C1 segment of cervical spinal cord (tissue), 14 donors: ENCODE measurements at regions not wholly inside any gene's neighbourhood (a gene's known extent, or its start where the extent isn't known, plus 50 kb on each side); places are given as distances from the start of the nearest gene placed in this dataset.
"Not testable (repeated sequence)": the region's sequence is repeated elsewhere in the genome, so short reads cannot be mapped to it uniquely, and the experiment has no call there.

Source experiments
- DNase-seq, 14 donors: peaks; one replicate each; lab custom pipeline; 2025; lab: John Stamatoyannopoulos, UW

DNA sequence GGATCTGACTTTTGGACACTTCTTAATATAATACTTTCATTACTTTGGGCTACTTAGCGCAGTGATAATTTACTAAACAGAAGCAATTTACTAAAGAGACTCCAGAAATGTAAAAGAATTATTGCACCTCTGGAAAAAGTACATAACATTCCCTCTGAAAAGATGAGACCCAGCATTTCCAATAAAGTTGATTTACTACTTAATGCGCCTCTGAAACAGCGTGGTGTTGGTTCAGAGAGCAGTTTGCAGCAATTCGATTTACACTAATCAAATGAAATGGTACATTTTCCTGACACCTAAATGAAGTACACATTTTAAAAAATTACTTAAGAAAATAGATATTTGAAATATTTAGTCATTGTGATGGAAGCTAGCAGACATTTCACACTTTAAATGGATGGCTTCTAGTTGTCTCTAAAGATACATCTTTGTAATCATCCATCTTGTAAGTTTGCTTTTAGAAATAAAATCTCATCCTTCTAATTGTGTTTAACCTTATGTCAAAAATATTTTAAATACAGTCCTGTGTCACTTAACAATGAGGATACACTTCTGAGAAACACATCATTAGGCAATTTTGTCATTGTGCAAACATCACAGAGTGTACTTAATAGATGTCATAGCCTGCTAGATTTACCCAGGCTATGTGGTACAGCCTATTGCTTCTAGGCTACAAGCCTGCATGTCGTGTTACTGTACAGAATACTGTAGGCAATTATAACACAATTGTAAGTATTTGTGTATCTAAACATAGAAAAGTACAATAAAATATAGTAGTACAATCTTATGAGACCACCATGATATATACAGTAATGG is 284.6 kb upstream of the UBE2E3 start:
- no peak for DNase-seq

DNA sequence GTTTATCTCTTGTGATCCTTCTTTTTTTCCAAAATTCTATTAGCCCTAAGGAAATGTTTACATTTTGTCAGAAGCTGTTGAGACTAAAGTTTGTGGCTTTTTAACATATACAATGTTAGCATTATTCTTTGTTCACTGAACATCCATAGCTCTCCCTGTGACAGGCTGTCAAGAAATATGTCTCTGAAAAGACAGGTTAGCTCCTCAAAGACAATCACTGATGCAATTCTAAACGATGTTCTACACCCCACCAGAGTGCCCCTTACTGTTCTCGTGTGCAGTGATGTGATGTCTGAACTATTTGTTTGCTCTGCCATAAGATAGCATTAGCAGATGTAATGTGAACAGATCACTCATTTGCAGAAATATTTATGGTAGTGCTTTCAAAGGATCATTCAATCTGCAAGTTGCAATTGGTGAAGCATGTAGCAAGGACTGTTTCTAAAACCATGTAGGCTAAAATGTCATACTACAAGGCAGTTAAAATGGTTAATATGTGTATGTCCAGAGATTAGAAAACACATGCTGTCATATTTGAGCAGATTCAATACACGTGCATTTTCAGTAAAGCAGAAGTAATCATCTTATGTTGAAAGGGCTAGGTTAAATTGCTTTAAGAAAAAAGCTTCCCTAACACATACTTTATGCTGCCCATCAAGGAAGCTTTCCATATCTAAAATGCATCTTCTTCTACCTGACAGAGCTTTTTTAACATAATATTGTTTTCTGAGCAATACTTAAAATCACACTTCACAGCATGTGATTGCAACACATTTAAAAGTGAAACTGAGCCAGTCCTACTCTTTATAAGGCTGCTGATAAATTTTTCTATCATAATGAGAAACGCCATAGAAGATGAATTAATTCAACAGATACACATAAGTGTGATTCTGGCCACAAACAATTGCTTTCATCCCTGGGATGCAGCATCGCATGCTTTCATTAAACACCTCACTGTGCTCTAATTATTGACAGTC is 285.7 kb upstream of the UBE2E3 start:
- DNase-seq: no peak

DNA sequence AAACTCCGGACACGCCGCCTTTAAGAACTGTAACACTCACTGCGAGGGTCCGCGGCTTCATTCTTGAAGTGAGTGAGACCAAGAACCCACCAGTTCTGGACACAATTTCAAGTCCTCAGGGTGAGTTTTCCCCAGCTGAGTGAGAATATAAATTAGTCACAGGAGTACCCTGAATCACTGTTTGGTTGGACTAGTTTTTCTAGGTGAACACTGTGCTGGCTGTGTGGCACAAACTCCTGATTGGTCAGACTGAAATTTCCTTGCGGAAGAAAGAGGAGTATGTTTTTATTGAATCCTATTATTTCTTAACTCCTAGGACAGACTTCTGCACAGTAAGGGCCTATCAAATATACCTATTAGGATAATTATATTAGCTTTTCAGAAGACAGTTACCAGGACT is 288.1 kb upstream of the UBE2E3 start:
- no peak for DNase-seq

DNA sequence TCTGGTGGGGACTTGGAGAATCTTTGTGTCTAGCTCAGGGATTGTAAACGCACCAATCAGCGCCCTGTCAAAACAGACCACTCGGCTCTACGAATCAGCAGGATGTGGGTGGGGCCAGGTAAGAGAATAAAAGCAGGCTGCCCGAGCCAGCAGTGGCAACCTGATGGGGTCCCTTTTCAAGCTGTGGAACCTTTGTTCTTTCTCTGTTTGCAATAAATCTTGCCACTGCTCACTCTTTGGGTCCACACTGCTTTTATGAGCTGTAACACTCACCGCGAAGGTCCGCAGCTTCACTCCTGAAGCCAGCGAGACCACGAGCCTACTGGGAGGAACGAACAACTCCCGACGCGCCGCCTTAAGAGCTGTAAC is 288.6 kb upstream of the UBE2E3 start:
- not testable (repeated sequence) for DNase-seq

DNA sequence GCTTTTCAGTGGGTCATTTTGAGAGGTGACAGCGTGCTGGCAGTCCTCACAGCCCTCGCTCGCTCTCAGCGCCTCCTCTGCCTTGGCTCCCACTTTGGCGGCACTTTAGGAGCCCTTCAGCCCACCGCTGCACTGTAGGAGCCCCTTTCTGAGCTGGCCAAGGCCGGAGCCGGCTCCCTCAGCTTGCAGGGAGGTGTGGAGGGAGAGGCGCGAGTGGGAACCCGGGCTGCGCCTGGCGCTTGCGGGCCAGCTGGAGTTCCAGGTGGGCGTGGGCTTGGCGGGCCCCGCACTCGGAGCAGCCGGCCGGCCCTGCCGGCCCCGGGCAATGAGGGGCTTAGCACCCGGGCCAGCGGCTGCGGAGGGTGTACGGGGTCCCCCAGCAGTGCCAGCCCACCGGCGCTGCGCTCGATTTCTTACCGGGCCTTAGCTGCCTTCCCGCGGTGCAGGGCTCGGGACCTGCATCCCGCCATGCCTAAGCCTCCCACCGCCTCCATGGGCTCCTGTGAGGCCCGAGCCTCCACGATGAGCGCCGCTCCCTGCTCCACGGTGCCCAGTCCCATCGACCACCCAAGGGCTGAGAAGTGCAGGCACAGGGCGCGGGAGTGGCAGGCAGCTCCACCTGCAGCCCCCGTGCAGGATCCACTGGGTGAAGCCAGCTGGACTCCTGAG is 289.1 kb upstream of the UBE2E3 start:
- not testable (repeated sequence) for DNase-seq

DNA sequence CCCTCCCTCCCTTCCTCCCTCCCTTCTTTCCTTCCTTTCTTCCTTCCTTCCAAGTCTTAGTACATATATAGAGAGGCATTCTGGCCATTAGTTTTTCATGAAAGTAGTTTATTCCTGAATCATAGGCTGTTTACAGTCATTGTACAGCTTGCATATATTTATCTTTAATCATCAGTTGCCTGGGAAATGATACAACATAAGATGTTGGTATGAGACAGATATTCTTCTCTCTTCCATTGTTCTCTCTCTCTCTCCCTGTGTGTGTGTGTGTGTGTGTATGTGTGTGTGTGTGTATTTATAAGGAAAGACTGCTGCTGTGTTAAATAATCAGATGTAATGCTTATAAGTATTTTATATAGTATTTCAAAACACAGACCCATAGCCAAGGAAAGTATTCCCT is 289.8 kb upstream of the UBE2E3 start:
- no peak for DNase-seq

DNA sequence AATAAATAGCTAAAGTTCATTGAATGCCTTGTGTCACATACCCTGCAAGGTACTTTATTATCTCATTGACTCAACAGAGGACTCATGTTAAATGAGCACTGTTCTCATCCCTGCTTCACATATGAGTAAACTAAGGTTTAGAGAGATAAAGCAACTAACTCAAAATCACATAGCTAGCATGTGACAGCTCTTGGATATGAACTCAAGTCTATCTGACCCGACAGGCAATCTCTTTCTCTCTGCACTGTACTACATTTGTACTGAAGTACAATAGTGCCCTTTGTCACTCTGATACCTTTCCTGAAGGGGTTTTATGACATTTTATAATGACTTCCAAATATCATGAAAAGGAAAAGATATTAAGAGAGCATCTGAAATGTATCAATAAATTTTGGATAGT is 297.5 kb upstream of the UBE2E3 start:
- DNase-seq: no peak

DNA sequence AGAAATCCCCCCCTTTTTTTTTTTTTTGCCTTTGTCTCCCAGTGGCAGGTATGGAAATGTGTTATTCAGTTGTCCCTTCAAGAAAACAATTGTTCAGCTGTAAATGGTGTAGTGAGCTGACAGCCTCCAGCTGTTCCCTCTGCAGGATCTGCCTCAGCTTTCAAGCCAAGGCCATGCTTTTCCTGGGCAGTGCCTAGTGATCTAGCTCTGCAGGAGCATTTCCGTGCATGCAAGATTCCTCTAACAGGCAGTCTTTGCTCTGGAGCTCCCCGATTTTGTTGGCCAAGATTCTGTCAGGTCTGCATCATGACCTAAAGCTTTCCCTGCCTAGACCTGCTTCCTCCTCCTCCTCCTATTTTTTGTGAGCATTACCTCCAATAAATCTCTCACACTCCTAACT is 300.7 kb upstream of the UBE2E3 start:
- no peak for DNase-seq

DNA sequence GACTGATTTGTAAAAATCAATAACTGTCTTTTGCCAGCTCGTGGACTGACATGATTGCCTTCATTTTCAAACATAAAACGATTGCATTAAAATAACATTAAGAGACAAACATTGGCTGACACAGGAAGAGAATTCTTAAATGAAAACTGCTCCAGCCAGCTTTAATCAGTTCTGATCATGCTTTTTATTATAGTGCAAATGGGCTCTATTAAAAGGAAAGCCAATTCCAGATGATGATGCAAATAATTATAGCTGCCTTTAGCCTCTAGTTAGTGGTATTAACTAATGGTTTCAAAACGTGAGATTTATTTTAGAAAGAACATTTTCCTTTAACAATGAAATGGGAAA is 301.8 kb upstream of the UBE2E3 start:
- DNase-seq: no peak

DNA sequence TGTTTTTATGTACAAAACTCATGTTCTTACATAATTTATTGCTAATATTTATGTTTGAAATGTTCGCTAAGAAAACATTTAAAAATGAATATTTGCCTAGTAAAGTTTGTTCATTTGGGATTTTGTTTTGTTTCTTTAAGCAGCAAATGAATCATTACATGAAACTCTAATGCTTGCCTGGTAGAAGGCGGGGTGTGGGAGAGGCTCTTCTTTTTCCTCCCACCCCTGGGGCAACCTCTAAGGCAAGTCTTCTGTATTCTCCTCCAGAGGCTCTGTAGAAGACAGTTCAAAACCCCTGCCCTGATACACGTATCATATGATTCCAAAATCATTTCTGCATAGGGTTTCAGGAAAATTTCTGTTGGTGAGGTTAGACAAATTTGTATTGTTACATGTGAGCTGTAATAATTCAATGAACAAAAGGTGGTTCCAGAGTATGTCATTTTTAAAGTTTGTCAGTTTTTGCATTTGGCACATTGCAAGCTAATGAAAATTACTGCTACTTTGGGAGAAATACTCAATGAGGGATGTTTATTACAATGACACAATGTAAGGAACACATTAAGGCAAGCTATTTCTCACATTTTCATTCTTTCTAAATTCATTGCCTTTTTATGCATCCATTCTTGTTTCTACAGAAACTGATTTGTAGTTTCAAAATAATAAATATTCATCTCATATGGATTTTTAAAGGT is 302.3 kb upstream of the UBE2E3 start:
- no peak for DNase-seq

DNA sequence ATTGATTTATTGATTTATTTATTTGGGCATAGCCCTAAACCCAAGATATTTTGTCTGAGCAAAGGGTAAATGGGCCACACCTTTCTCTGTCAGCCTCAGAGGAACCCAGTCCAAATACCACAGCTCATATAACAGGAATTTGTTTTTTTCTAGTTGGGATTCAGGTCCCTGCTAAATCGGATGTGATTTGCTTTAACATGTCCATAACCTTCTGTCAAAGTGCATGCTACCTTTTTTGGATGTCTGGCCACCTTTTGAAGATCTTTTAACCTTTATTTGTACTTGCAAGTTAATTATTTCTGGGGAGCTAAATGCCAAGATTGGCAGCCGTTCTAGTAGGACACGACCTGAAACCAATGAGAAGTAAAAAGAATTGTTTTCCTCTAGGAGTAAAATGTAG is 303.2 kb upstream of the UBE2E3 start:
- no peak for DNase-seq

DNA sequence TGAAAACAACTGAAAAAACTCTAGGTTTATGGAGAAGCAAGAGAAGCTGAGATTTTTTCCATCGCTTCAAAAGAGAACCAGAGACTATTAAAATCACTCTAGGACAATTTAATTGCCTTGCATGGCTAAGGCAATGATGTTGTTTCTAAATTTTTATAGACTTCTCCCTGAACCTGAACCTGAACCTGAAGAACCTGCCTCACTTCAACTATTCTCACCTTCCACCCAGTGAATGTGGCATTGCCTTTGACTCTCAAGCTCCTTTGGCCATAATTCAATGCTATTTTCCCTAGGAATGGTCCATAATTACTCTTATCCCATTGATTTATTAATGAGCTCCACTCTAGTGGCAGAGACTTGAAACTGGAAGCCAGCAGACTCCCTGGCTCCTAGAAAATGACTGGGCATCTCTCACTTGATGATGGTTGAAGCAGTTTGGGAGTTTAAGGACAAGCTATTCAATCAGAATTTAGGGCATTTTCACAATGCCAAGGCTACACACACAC is 303.8 kb upstream of the UBE2E3 start:
- DNase-seq: no peak

DNA sequence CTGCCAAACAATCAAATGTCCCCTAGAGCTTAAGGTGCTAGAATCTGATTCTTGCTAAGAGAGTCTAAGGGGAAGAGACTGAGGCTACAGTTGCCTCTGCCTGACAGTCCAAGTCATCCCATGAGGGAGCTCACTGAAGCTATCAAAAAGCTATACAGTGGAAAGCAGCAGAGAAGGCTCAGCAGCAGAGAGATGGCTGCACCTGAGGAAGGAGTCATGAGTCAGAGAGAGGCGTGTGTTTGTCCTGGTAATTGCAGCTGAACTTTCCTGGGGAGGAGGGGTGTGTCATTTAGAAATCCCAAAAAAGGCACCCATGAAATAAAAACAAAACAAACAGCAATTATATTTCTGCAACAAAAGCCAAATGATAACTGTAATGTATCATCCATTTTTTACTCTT is 305.2 kb upstream of the UBE2E3 start:
- no peak for DNase-seq

DNA sequence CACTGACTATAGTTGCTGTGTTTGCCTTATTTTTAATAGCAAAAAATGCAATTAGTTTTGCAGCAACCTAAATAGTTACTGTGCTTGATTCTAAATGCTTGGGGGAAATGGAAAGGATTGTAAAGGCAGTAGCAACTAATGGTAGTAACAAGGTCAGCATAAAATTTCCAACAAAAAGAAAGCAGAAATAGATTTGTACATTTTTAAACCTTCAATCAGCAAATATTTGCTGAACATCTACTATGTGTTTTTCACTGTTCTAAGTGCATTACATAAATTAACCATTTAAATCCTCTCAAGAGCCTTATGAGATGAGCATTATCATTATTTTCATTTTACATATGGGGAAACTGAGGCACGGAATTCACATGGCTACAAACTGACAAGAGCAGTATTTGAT is 308.0 kb upstream of the UBE2E3 start:
- no peak for DNase-seq

DNA sequence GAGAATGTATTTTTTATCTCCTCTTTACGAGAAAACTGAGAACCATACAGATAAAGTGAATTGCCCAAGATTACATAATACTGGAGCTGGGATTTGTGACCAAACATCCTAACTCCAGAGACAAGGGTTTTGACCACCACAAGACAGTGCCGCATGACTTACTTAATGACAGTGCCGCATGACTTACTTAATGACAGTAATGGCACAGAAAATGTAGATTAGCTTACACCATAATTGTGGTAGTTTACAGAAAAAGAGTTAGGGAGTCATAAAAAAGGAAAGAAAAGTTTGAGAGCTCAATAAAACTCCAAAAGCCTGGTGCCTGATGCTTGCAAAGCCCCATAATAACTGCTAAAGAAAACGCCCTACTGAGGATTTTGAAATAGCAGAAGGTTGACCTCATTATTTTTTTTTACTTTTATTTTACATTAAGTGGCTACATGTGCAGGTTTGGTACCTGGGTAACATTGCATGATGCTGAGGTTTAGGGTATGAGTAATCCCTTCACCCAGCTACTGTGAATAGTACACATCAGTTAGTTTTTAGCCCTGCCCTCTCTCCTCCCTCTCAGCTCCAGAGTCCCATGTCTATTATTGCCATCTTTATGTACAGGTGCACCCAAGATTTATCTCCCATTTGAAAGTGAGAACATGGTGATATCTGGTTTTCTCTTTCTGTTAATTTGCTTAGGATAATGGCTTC is 310.0 kb upstream of the UBE2E3 start:
- no peak for DNase-seq

DNA sequence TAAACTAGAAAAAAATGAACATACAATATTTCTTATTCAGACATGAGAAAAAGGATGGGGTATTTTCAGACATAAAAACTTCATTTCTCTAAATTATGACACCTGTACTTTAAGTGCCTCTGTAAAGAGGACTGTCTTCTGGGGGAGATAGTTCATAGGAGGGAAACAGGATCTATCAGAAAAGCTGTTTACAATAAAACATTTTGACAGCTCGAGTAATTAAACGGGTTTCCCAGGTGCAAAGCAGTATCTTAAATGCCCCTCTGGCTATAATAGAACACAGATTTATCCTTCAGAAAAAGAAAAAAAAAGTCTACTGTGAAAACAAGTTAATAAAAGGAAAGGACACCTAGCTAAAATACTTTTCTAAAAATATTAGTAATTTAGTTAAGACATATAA is 311.4 kb upstream of the UBE2E3 start:
- no peak for DNase-seq

DNA sequence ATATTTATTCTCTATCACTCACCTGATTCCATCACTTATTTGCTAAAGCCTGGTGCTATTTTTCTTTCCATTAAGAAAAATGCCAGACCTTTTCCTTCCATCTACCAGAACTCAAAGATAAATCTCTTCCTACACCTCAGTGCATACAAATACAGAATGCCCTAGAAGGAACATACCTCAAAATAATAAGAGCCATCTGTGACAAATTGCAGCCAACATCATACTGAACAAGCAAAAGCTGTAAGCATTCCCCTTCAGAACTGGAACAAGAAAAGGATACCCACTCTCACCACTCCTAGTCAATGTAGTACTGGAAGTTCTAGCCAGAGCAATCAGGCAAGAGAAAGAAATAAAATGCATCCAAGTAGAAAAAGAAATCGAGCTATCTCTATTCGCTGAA is 315.9 kb upstream of the UBE2E3 start:
- no peak for DNase-seq

DNA sequence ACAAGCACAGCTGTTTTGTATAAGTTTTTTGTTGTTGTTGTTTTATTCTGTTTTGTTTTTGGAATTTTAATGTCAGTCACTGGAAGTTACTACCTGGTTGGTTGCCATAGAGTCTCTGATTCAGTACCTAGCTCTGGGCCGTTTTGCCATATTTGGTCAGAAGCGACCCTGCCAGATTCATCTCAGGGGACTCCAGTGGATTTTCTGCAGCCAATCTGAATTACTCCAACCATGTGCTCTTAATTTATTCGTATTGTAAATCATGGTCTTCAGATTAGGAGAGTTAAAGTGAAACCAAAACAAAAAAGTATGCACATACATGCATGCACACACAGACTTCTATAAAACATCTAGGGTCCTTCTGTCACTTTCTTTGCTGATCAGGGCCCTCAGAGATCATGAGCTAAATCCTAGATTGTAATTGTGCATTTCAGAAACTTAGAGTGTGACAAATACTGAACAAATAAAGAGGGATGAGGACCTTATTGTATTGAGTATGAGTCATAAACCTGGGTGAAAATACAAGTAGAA is 317.4 kb upstream of the UBE2E3 start:
- no peak for DNase-seq

DNA sequence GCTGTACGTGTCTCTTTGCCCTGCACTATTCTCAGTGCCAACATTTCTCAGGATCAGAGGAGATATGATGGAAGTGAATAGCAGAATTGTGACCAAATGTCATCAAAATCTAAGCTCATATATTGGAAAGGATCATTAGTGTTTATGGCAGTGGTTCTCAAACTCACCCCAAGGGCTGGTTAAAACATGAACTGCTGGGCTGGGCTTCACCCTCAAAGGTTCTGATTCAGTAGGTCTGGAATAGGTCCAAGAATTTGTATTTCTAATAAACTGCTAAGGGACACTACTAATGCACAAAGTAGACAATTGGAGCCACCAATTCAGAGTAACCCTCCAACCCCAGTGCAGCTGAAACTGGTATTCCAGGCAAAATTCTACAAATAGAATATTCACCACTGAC is 317.9 kb upstream of the UBE2E3 start:
- DNase-seq: no peak

DNA sequence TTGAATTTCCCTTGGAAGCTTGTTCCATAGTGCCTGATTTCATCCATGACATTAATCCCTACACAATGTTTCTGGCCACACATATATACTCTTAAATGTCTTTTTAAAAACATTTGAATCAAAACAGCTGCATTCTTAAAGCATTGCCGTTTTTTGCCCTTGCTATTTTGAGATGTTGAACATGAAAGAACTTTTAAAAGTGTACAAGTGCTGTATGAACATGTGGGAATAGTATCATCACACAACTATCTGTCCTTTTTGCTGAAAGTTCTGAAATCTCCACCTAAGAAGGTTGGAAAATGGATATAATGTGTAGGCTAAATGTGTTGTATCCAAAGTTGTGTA is 318.7 kb upstream of the UBE2E3 start:
- DNase-seq: no peak
